HT-29 (cell line): ENCODE measurements at regions not wholly inside any gene's neighbourhood (a gene's known extent, or its start where the extent isn't known, plus 50 kb on each side); places are given as distances from the start of the nearest gene placed in this dataset.

ENCODE experiments used
- DNase-seq: peaks from one replicate; pipeline ENCODE4 v3.0.0-alpha.2; 2015; ENCODE audit warnings: low spot score

DNA sequence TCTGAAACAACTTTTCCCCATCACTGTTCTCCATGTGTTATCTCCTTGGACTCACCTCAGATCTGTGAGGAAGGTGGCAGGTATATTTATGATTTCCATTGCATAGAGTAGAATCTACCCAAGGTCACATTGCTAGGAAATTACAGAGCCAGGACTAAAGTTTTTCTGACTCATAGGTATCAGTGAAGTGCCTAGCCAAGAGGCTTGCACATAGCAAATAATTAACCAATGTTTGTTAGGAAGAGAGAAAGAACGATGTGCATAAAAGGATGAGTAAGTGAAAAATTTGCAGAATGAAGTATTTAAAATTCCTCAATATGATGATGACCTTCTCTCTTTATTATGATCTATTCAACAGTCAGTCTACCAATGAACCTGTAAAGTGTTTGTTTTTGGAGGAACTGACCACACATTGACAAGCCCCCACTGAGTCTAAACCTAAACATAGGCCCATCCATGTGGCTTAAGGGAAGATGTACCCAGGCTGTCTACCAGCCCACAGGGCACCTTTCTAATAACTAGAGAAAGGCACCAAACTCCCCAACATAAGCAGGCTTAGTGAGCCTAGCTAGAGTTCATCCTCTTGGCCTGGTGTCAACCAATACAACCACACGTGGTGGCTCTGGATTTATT is 252.9 kb upstream of the ZMIZ1 start:
- no peak for DNase-seq

DNA sequence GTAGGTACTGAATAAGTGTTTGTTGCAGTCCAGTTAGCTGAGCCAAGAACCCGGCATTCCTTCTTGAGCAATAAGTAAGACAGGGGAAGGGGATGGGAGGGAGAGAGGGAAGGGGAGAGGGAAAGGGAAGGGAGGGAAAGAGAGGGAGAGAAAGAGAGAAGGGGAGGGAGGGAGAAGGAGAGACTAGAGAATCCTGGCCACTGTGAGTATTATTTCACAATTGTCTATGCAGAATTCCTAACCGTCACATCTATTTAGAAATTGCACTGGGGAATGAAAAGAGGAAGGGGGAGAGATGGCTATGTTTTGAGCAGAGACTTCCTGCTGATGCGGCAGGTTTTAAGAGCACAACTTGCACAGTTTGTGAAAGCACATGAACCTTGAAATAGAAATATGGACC is 251.4 kb upstream of the ZMIZ1 start:
- DNase-seq, result no peak

DNA sequence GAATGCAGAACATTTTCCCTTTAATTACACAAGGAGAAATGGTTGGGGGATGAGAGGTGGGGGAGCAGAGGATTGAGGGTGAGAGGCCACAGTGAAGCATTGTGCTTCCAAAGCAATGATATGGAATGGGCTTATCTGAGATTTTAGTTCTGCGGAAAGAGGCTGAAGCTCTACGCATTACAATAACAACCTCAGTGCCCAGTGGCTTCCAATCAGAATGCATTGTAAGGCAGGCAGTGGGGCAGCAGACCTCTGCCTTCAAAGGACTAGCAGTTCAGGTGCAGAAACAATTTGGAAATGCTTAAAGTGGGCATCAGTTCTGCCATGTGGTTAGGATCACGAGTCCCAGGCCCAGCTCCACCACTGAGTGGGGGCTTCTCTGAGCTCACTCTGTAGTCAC is 251.0 kb upstream of the ZMIZ1 start:
- no peak for DNase-seq

DNA sequence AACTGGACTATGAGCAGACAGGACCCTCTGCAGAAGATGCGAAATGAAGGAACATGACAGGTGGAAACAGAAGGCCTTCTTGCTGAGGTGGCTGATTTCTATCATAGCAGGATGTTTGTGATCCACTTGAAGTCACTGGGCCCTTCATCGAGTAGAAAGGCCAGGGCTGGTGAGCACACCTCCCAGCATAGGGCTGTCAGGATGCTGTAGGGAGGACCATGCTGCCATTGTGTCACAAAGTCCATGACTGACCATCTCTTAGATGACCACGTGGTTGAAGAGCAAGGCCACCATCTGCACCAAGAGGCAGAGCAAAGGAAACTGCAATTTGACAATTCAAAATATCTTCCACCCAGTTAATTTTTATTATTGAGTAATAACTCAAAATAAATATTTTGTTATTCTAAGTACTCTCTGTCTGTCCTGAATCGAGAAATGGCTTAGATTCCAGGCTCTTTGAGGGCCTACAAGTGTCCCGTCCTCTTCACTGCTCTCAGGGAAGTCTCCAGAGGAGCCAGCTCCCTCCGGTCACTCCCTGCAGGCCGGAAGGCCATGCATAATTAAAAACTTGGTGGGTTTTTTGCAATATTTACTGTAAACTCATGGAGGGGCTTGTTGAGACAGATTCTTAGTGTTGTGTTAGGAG is 249.3 kb upstream of the ZMIZ1 start:
- no peak for DNase-seq

DNA sequence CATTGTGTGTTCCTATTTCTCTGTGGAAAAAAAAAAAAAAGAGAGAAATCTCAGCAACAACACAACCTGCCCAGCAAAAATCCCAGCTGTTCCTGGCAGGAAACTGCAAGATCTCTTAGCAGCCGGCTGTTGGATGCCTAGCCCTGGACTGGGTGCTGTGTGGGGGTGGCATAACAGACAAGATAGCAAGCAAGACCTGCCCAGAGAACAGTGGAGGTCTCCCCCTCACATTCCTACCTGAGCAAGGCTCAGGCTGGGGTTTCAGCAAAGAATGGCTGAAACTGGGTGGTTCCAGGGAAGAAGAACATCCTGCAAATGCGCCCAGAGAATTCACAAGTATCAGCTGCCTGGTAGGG is 248.8 kb upstream of the ZMIZ1 start:
- DNase-seq, result no peak

DNA sequence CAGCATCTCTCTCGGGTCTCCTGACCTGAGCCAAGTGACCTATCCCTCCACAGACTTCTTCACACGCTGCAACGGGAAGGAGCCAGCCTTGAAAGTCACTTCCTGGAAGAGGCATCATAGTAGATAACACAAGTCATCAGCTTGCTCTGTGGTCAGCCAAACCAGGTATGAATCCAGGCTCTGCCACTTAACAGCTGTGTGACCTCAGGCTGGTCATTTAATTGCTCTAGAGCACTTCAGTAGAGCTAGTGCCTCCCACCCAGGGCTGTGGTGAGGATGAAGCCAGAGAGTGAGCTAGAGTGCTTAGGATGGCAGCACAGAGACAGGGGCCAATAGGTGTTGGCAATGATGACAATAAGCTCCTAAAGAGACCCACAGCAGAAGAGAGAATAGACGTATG is 247.7 kb upstream of the ZMIZ1 start:
- no peak for DNase-seq

DNA sequence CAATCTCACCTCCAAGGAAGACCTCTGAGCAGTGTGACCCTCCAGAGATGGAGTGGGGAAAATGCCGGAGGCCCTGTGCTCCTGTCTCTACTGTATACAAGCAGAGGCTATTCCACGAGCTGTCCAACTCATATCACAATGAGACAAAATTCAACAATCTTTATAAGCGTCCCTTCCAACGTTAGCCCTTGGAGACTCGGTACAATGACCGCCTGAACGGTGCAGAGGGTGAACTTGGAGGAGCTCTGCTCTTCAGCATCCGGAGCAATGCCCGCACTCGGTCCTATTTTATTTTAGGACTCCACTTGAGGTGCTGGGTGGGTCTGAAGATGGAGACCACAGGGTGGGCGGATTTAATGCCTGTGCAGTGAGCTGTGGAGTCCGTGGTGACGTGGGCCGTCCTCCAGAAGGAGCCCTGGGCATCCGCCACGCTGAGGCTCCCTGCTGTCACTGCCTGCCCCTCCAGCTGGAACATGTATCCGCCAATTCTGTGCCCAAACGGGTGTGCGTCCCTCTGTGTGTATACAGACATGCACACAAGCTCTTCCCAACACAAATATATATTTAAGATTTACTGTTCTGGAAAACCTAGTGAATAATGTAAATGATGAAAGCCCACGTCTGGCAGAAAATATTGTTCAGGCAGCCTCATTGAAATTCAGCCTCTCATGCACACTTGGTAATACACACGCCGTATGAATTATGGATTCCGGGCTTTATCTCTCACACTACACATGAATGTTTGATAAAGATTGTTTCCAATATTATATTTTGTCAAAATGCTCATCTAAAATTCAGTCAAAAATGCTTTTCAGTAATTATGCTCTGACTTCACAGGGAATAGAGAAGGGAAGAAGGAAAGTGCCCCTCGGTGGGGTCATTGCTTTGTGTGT is 239.9 kb upstream of the ZMIZ1 start:
- no peak for DNase-seq

DNA sequence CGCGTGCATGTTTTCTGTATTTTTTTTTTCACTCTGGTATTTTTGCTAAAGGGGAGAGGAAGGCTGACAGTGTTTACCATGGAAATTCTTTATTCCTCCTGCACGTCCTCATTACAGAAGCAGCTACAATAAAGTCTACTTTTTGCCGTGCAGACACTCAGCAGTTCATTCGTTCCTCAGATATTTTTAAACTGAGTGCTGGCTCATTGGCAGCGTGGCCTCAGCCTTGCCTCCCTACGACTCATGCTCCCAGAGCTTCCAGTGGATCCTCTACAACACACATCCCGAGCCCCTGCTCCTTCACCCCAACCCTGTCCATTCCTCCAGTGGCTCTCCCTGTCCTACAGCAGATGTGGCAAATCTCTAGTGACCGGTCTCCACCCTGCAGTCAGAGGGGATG is 239.2 kb upstream of the ZMIZ1 start:
- DNase-seq, result no peak

DNA sequence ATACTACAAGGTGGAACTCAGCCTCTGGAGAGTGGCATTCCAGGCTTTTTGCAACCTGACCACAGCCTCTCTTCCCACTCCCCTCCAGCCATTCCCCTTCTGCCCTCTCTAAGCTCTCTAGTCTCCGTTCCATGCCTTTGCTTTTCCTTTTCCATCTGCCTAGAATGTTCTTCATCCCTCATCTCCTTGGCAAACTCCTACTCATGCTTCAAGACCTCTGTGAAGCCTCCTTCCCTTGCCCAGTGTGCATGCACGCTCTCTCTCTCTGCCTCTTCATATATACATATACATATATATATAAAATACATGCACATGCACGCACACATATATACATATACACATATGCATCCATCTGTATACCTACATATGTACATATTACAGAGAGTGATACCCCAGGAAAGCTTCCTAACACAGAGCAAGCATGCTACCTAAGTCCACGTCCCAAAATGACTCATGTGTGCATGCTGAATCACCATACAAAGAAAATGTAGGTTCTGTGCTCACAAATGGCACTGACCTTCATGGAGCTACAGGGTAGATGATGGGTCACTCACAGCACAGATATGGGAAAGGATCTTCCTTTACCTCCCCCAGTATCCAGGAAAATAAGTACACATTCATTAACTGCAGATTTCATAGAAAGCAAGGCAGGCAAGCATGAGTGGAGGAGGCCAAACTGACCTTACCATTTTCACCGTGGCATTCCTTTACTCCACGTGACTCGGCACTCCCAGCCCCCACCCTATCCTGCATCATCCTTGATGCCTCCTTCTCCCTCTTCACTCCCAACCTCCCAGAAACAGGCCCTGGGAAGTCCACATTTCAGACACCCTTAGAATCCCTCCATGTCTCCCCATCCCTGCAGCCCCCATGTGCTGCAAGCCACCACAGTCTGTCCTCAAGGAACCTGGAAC is 238.4 kb upstream of the ZMIZ1 start:
- no peak for DNase-seq

DNA sequence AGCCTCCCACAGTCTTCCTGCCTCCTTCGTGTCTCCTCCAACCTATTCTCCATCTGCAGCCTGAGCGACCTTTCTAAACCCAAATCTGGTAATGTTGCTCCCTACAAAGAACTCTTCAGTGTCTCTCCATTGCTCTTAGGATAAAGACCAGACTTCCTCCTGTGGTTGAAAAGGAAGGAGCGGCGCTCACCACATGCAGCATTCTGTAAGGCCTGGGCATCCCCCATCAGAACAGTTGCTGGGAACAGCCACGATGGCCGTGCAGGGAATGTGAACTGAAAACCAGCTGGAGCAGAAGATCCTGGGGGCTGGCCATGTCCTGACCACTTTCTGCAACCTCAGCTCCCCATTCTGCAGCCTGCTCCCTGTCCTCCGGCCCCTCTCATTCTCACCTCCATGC is 237.8 kb upstream of the ZMIZ1 start:
- no peak for DNase-seq

DNA sequence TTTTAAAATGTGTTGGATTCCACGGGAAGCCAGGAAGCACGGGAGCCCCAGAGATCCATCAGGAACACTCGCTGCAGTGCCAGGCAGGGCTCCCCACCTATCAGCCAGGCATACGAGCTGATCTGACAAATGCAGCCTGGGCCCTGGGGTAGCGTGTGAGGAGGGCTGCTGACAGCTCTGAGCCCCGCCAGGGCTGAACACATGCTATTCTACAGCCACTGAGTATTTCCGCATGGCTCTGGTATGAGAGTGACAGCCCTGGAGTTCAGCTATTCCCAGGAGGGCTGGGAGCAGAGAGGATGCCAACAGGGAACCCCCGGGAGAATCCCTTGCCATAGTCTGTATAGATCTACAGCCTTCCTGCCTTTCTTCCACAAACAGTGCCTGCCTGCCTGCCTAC is 237.3 kb upstream of the ZMIZ1 start:
- DNase-seq, result no peak

DNA sequence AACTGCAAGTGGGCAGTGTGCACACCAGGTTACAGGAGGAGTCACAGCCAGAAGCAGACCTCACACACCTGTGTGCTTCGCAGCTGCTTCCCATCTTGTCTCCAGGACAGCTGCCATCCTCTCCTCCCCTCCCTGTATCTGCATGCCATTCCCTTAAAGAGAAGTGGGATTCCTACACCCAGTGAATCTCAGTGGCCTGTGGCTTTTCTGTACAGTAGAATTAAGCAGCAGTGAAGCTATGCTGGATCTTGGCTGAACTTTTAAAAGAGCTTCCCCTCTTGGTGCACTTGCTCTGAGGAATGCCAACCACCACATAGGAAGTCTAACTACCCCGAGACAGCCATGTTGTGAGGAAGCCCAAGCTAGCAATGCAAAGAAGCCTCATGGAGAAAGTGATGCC is 236.5 kb upstream of the ZMIZ1 start:
- DNase-seq, result no peak

DNA sequence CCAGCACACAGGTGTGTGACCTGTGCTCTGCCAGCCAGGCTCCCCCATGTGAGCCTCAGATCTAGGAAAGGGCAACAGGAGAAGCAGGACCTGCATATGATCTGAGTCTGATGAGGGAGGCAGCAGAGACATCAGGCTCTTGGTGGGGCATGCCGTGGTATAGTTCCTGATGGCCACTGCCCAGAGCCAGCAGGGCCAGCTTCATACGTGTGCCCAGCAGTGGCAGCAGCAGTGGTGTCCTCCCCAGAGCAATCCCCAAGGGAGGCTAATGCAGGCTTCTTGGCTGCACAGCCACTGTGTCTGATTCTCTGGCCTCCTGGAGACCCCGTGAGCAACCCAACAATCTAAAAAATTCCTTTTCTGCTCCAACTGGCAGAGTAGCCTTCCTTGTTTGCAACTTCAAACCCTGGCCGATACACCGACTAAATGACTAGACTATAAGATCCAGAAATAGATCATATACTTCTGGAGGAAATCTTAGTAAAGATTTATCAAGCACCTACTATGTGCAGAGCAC is 230.6 kb upstream of the ZMIZ1 start:
- DNase-seq, result no peak

DNA sequence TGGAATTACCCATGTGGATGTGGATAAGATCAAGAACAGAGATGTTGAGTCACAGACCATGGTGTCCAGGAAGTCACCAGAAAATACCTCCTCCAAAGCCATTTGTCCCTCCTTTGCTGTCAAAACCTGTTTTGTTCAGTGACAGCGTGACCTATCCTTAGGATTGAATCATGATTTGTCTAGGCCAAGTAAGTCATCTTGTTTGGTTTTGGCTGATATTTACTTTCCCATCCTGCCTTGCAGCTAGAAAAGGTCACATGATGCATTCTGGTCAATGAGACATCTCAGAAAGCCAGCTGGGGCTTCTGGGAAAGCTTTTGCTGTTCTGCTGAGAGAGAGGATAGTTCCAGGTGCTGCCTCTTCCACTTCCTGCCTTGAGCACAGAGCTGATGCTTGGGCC is 225.3 kb upstream of the ZMIZ1 start:
- DNase-seq, result no peak

DNA sequence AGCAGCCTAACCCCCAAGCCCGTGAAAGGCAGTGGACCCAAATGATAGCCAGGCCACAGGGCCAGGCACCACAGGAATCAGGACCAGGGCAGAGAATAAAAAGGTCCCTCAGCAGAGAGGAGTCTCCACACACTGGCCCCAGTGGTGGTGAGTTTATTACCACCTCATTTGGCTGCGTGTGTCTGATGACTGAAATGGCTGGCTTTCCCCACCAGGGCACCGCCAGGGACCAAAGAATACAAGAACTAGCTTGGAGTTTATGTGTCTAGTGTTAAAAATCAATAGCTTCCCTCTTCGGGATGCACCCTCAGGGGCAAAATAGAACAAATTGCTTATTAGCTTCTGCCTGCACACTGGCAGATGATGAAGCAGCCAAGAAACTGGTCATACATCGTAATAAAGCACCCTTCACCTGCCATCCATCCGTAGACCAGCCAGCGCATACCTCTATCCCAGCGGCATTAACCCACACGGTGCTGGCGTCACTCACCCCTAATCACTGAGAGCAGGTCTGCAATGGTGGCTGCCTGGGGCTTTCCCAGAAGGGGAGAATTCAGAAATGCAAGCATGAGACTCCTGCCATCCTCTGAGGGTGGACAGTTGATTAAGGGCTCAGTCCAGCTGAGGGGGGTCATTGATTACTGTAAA is 223.7 kb upstream of the ZMIZ1 start:
- no peak for DNase-seq

DNA sequence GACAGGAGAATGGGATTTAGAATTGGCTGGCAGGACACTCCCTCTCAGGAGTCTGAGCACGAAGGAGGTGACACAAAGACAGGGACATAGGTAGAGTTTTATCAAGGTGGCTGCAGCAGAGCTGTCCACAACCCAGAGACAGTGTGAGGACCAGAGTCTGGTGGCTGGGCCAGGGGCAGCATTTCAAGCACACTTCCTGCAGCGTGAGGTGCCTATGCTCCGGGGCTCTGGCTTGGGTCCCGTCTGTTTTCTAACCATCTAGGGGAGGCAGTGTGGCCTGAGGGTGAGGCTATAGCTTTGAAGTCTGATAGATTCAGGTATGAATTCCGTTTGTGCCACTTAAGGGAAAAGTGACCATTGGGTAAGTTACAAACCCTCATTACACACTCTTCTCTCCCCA is 222.7 kb upstream of the ZMIZ1 start:
- no peak for DNase-seq

DNA sequence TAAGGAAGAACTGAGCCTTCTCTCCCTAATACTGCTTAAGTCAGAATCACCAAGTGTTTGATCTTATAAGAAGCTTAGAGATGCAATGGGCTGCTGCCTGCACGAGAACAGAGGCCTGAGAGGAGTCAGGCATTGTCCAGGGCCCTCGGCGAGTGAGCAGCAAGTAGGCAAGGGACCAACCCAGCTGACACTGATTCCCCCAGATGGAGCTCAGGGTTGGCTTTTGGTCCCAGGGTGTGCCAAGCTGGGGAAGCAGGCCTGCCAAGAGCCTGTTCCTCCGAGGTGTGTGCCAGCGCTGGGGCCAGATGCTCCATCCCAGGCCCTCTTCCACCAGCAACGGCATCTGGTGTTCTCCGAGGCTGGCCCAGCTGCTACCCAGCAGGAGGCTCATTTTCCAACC is 222.0 kb upstream of the ZMIZ1 start:
- DNase-seq, result no peak

DNA sequence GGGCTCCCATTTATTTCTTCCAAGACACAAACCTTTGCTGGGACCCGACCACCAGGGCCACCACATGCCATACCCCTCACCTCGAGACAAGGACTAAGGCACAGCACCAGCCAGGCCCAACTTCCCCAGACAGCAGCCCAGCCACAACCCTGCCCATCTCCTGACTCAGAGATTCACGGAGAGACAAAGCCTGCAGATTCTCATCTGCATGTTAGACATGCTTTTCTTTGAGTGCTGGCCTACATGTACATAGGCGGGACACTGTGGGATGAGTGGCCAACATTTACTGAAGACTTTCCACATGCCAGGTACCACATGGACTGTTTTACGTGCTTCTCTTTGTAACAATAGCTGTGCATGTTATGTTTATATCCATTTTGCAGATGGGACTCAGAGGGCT is 221.3 kb upstream of the ZMIZ1 start:
- no peak for DNase-seq

DNA sequence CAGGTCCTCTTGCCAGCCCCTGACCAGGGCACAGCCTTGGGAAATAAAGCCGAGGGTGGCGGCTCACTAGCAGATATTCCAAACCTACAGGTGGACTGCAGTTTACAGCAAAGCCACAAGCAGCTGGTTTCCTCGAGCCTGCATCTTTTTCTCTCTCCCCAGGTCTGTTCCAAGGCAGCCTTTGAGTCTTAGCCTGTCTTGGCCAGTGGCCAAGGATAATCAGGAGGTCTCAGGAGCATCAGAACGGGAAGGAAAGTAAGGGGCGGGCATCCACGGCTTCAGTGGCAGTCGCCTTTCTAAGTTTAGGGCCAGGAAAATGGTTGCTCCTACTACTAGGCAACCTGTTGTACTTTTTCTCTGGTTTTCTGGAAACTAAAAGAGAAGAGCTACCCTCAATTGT is 219.7 kb upstream of the ZMIZ1 start:
- DNase-seq, result no peak

DNA sequence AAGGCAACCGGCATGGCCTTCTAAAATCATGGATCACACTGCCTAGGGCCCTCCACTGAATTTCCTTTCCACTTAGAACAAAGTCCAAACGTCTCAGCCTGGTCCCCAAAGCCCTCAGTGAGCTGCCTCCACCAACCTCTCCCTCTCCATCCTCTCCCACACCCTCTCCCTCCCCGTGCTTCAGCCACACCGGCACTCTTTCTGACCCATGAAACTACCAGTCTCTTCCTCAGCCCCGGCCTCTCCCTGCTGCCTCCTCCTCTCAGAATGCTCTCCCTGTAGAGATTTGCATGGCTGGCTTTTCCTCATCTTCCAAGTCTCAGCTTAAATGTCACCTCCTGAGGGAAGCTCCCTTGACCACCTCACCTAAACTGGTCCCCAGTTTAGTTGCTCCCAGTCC is 219.0 kb upstream of the ZMIZ1 start:
- no peak for DNase-seq
